Mesendoderm (in vitro differentiated cells): ENCODE measurements at regions not wholly inside any gene's neighbourhood (a gene's known extent, or its start where the extent isn't known, plus 50 kb on each side); places are given as distances from the start of the nearest gene placed in this dataset.
"Not testable (repeated sequence)": the region's sequence is repeated elsewhere in the genome, so short reads cannot be mapped to it uniquely, and the experiment has no call there.

Source experiments
- DNase-seq: peaks from one replicate; pipeline ENCODE4 v3.0.0; 2013
- H2AK5ac ChIP-seq: 2 replicates; pipeline ENCODE4 v1.6.1; 2013; ENCODE audit warnings: low read length, inconsistent platforms
- H2BK120ac ChIP-seq: 2 replicates; pipeline ENCODE4 v1.6.1; 2013; ENCODE audit warnings: low read depth, mild to moderate bottlenecking, low read length, moderate library complexity, mixed read lengths
- H2BK15ac ChIP-seq: replicated peaks from 2 replicates; pipeline ENCODE4 v1.6.1; 2013; ENCODE audit warnings: low read depth, mild to moderate bottlenecking, moderate library complexity
- H2BK5ac ChIP-seq: 2 replicates; pipeline ENCODE4 v1.6.1; 2013; ENCODE audit warnings: low read length, inconsistent platforms
- H3K18ac ChIP-seq: 2 replicates; pipeline ENCODE4 v1.6.1; 2013; ENCODE audit warnings: mild to moderate bottlenecking, low read length, mixed read lengths
- H3K23ac ChIP-seq: one replicate; pipeline ENCODE4 v1.6.1; 2013; ENCODE audit warnings: low read length
- H3K27ac ChIP-seq: 2 replicates; pipeline ENCODE4 v1.5.1; 2013; ENCODE audit warnings: low read depth, mild to moderate bottlenecking, inconsistent platforms, low read length, moderate library complexity
- H3K27me3 ChIP-seq: 2 replicates; pipeline ENCODE4 v1.6.1; 2013; ENCODE audit warnings: low read length, control low read depth, mild to moderate bottlenecking, inconsistent platforms; ENCODE audit not compliant: insufficient read depth, poor library complexity
- H3K36me3 ChIP-seq: 2 replicates; pipeline ENCODE4 v1.6.1; 2013; ENCODE audit warnings: low read length, inconsistent platforms; ENCODE audit not compliant: control insufficient read depth, insufficient read depth
- H3K4ac ChIP-seq: one replicate; pipeline ENCODE4 v1.6.1; 2013; ENCODE audit warnings: low read depth, mild to moderate bottlenecking, low read length, moderate library complexity
- H3K4me1 ChIP-seq: 2 replicates; pipeline ENCODE4 v1.6.1; 2013; ENCODE audit warnings: low read depth, low read length, inconsistent platforms; ENCODE audit not compliant: control insufficient read depth
- H3K4me2 ChIP-seq: 2 replicates; pipeline ENCODE4 v1.6.1; 2013; ENCODE audit warnings: low read length
- H3K4me3 ChIP-seq: 2 replicates; pipeline ENCODE4 v1.5.1; 2013; ENCODE audit warnings: mild to moderate bottlenecking, low read length
- H3K56ac ChIP-seq: one replicate; pipeline ENCODE4 v1.6.1; 2013; ENCODE audit warnings: low read length
- H3K79me1 ChIP-seq: 2 replicates; pipeline ENCODE4 v1.6.1; 2013; ENCODE audit warnings: low read length, inconsistent platforms
- H3K79me2 ChIP-seq: 2 replicates; pipeline ENCODE4 v1.6.1; 2013; ENCODE audit warnings: mild to moderate bottlenecking, low read length; ENCODE audit not compliant: control insufficient read depth, insufficient read depth
- H3K9ac ChIP-seq: 2 replicates; pipeline ENCODE4 v1.6.1; 2013; ENCODE audit warnings: low read length, inconsistent platforms
- H4K5ac ChIP-seq: one replicate; pipeline ENCODE4 v1.6.1; 2013; ENCODE audit warnings: low read length
- H4K8ac ChIP-seq: one replicate; pipeline ENCODE4 v1.6.1; 2013; ENCODE audit warnings: low read depth, mild to moderate bottlenecking, control low read depth, low read length, moderate library complexity
- WGBS: extraction: QIAGEN DNeasy Blood & Tissue Kit; methylation state at CpG from one replicate; pipeline ENCODE4 v1.1.7; 2013; ENCODE audit warnings: low lambda C conversion rate, missing lambda C conversion rate; ENCODE audit not compliant: insufficient coverage; ENCODE audit errors: extremely low coverage; 5-methylcytosine and 5-hydroxymethylcytosine counted together

GRCh38 chr2:87637249-87637990 is 110.5 kb upstream of the PLGLB2 start:
- not testable (repeated sequence) for H3K18ac ChIP-seq, H2BK120ac ChIP-seq, H3K79me1 ChIP-seq, H3K36me3 ChIP-seq, H3K4me3 ChIP-seq, DNase-seq, H3K27me3 ChIP-seq, H3K23ac ChIP-seq, H3K4me2 ChIP-seq, H3K4me1 ChIP-seq, H3K27ac ChIP-seq, H2AK5ac ChIP-seq, H3K56ac ChIP-seq, H2BK5ac ChIP-seq, H3K79me2 ChIP-seq, H3K9ac ChIP-seq, H2BK15ac ChIP-seq, H4K8ac ChIP-seq, H4K5ac ChIP-seq, H3K4ac ChIP-seq
- no CpG with 5 or more reads among the region's 15 CpGs for WGBS

GRCh38 chr2:87638114-87638807 is 109.6 kb upstream of the PLGLB2 start:
- no CpG with 5 or more reads among the region's 10 CpGs for WGBS
- not testable (repeated sequence) for H2BK5ac ChIP-seq, H3K27me3 ChIP-seq, H2AK5ac ChIP-seq, H2BK120ac ChIP-seq, H3K4ac ChIP-seq, H4K8ac ChIP-seq, H3K36me3 ChIP-seq, H3K79me2 ChIP-seq, H3K23ac ChIP-seq, H4K5ac ChIP-seq, H2BK15ac ChIP-seq, H3K4me1 ChIP-seq, H3K56ac ChIP-seq, H3K27ac ChIP-seq, H3K4me3 ChIP-seq, H3K4me2 ChIP-seq, H3K9ac ChIP-seq, DNase-seq, H3K79me1 ChIP-seq, H3K18ac ChIP-seq

- not testable (repeated sequence) for H3K79me1 ChIP-seq, H3K18ac ChIP-seq, H3K4me3 ChIP-seq, H3K27me3 ChIP-seq, H3K79me2 ChIP-seq, H3K36me3 ChIP-seq, H2BK120ac ChIP-seq, H2BK5ac ChIP-seq, H3K4ac ChIP-seq, H2BK15ac ChIP-seq, H4K5ac ChIP-seq, H3K27ac ChIP-seq, H3K4me2 ChIP-seq, H4K8ac ChIP-seq, H2AK5ac ChIP-seq, DNase-seq, H3K23ac ChIP-seq, H3K4me1 ChIP-seq, H3K9ac ChIP-seq, H3K56ac ChIP-seq
- WGBS: no CpG with 5 or more reads among the region's 7 CpGs
Measured at GRCh38 chr2:87638872-87639271, 109.0 kb upstream of the PLGLB2 start.

GRCh38 chr2:87639801-87640440 is 108.0 kb upstream of the PLGLB2 start:
- H2BK5ac ChIP-seq, H3K18ac ChIP-seq, H4K8ac ChIP-seq, H3K9ac ChIP-seq, H3K23ac ChIP-seq, H3K4me1 ChIP-seq, H3K4me3 ChIP-seq, H3K79me2 ChIP-seq, H3K27ac ChIP-seq, H3K4me2 ChIP-seq, H2BK15ac ChIP-seq, H3K36me3 ChIP-seq, H3K27me3 ChIP-seq, H2BK120ac ChIP-seq, H3K56ac ChIP-seq, H4K5ac ChIP-seq, H2AK5ac ChIP-seq, H3K4ac ChIP-seq, DNase-seq, H3K79me1 ChIP-seq: not testable (repeated sequence)
- WGBS: no CpG with 5 or more reads among the region's 15 CpGs

- not testable (repeated sequence) for H2AK5ac ChIP-seq, H3K4me2 ChIP-seq, H3K4me1 ChIP-seq, H3K23ac ChIP-seq, H3K56ac ChIP-seq, H3K27ac ChIP-seq, H2BK120ac ChIP-seq, H3K27me3 ChIP-seq, H3K79me1 ChIP-seq, H4K5ac ChIP-seq, H3K79me2 ChIP-seq, H3K36me3 ChIP-seq, H3K9ac ChIP-seq, H4K8ac ChIP-seq, H3K4ac ChIP-seq, H3K4me3 ChIP-seq, H2BK15ac ChIP-seq, H2BK5ac ChIP-seq, DNase-seq, H3K18ac ChIP-seq
- WGBS: no CpG with 5 or more reads among the region's 4 CpGs
Measured at GRCh38 chr2:87640961-87641563, 106.8 kb upstream of the PLGLB2 start.
